Dendritic cell treated with granulocyte-macrophage colony-stimulating factor and Interleukin-4, amounts not matched to agents 40 ng/mL and 50 ng/mL, for 4 days (primary cell): ENCODE measurements at regions not wholly inside any gene's neighbourhood (a gene's known extent, or its start where the extent isn't known, plus 50 kb on each side); places are given as distances from the start of the nearest gene placed in this dataset.

ENCODE experiments used
- H3K27ac Mint-ChIP-seq: one replicate; pipeline ENCODE4 v1.8.0; 2022; ENCODE audit warnings: mild to moderate bottlenecking, mixed read lengths
- H3K27me3 Mint-ChIP-seq: one replicate; pipeline ENCODE4 v1.8.0; 2022; ENCODE audit warnings: mild to moderate bottlenecking, mixed read lengths
- H3K36me3 Mint-ChIP-seq: one replicate; pipeline ENCODE4 v1.8.0; 2022; ENCODE audit warnings: low read depth, mixed read lengths
- H3K4me1 Mint-ChIP-seq: one replicate; pipeline ENCODE4 v1.8.0; 2022; ENCODE audit warnings: low read depth, mixed read lengths
- H3K4me3 Mint-ChIP-seq: one replicate; pipeline ENCODE4 v1.8.0; 2022; ENCODE audit warnings: mild to moderate bottlenecking, moderate library complexity, mixed read lengths
- H3K9me3 Mint-ChIP-seq: one replicate; pipeline ENCODE4 v1.8.0; 2022; ENCODE audit warnings: mixed read lengths
- intact Hi-C: fragments of 100-400 bp; cut with micrococcal nuclease; formaldehyde crosslinking; loops from one replicate; pipeline ENCODE4 v1.15.0; 2022

DNA sequence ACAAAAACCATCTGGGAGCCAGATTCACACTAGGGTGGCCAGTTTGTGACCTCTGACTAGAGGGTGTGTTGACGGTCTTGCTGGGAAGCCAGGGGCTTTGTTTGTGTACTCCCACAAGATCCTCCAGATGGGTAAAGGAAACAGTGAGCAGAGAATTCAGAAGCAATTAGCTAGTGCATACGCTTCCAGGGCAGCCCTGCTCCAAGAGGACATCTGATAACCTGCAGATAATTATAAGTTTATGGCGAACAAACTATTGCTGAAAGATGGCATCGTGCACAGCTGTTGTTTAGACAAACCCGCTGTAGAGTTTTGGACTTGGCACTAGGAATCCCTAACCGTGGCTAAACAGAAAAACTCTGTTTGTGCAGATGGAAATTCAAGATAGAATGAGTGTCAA lies 326.4 kb downstream of the TGFB2 start:
- no peak overlapping the region for H3K4me3 Mint-ChIP-seq
- intact Hi-C loops = no loop called here
- H3K27ac Mint-ChIP-seq = no peak overlapping the region
- H3K36me3 Mint-ChIP-seq = no peaks in the 10 kb centered on the region
- H3K9me3 Mint-ChIP-seq = peaks cover 9% of the 10 kb centered on the region
- H3K4me1 Mint-ChIP-seq = no peaks in the 10 kb centered on the region
- no peaks in the 10 kb centered on the region for H3K27me3 Mint-ChIP-seq

DNA sequence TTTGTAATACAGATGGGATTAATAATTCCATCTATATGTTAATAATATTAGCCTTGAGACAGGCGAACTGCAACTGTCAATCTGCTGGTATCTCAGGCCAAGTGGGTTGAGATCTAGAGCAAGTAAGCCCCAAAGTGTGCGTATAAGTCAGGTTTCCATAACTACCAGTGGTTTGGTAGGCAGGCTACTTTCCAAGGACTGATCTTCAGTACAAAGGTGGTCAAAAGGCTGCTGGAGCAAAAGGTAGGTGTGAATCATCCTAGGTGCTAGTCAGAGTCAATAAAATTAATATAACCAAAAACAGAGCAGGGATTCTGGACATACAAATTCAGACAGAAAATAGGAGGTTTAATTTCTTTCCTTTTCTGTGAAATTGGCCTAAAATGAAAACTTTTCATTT lies 328.0 kb downstream of the TGFB2 start:
- Mint-ChIP-seq H3K27ac (no peak overlapping the region), H3K27me3 (no peaks in the 10 kb centered on the region), H3K36me3 (no peaks in the 10 kb centered on the region), H3K9me3 (peaks cover 9% of the 10 kb centered on the region), H3K4me1 (no peaks in the 10 kb centered on the region), H3K4me3 (no peak overlapping the region)
- intact Hi-C loops = no loop called here

DNA sequence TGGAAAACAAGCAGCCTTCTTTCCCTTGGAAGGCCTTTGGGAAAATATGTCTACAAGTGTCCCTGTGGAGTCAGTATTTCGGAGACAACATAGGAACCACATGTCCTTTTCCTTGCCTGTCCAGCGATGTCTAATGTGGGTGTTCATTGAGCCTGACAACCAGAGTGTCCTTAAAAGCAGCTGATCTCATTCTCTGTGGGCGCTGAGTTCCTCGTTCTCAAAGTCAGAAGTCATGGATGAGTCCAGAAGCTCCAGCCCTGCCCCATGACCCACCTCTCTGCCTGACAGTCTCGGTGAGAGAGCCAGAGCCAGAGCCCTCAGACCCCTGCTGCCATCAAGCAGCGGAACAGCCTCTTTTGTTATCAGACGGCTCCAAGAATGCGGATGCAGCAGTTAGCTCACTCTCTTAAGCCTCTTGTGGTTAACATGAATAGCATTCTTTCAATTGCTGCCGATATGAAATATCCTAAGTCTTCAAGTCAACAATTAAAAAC lies 329.2 kb downstream of the TGFB2 start:
- H3K9me3 Mint-ChIP-seq = peaks cover 9% of the 10 kb centered on the region
- no peaks in the 10 kb centered on the region for H3K4me1 Mint-ChIP-seq
- intact Hi-C loops = no loop called here
- no peaks in the 10 kb centered on the region for H3K27me3 Mint-ChIP-seq
- H3K27ac Mint-ChIP-seq = no peak overlapping the region
- no peaks in the 10 kb centered on the region for H3K36me3 Mint-ChIP-seq
- no peak overlapping the region for H3K4me3 Mint-ChIP-seq

DNA sequence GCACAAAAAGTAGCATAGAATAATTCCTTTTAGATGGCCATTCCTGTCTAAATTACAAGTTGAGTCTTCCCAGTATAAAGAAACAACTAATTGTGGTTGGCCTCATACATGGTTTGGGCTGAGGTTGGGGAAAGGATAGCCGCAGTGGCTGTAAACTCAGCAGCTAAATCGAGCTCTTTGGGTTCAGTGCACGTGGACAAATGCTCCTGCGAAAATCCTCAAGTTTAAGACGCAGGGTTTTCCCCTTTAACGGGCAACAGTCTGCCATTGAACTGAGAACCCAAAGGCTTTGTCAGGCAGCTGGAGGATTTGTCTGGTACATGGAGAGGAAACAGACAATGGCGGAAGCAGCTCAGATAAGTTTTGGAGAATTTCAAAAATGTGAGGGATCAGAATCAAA lies 331.9 kb downstream of the TGFB2 start:
- Mint-ChIP-seq H3K4me3 (no peak overlapping the region), H3K27me3 (no peaks in the 10 kb centered on the region), H3K9me3 (peaks cover 9% of the 10 kb centered on the region), H3K27ac (no peak overlapping the region), H3K4me1 (no peaks in the 10 kb centered on the region), H3K36me3 (no peaks in the 10 kb centered on the region)
- intact Hi-C loops = no loop called here

GRCh38 chr1:218679391-218679790 lies 334.3 kb downstream of the TGFB2 start:
- Mint-ChIP-seq H3K36me3 (no peaks in the 10 kb centered on the region), H3K4me3 (no peak overlapping the region), H3K27me3 (no peaks in the 10 kb centered on the region), H3K4me1 (no peaks in the 10 kb centered on the region), H3K9me3 (peaks cover 9% of the 10 kb centered on the region), H3K27ac (no peak overlapping the region)
- intact Hi-C loops = no loop called here

DNA sequence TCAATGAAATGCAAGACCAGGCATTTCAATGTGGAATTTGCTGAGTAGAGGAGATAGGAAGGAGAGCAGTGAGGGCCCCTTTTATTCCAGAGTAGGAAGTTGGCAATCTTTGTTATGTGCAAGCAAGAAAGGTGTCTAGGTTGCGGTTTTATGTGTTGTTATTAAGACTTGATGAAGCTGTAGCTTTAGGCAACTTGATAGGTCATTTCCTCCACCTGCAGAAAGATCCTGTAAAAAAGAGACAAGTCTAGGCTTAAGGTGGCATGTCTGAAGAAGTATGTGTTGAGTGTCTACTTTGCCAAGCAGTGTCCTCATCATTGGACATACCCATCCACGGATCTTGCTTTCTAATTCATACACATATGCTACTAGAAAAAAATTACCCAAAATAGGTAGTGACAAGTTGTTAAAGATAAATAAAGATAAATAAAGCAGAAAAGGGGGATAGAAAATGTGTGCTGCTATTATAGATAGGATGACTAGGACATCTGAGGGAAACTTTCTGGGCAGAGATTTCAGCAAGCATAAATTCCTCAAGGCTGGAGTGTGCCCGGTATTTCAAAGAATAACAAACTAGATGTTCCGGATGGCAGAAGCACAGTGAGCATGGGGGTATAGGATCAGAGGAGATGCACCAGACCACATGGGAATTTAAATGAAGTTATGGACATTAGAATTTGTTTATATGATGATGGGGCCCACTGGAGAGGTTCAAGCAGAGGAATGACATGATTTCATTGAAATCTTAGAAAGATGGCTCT lies 335.0 kb downstream of the TGFB2 start:
- Mint-ChIP-seq H3K4me3 (no peak overlapping the region), H3K27me3 (no peaks in the 10 kb centered on the region), H3K27ac (no peak overlapping the region), H3K36me3 (no peaks in the 10 kb centered on the region), H3K4me1 (no peaks in the 10 kb centered on the region), H3K9me3 (peaks cover 9% of the 10 kb centered on the region)
- intact Hi-C loops = no loop called here

DNA sequence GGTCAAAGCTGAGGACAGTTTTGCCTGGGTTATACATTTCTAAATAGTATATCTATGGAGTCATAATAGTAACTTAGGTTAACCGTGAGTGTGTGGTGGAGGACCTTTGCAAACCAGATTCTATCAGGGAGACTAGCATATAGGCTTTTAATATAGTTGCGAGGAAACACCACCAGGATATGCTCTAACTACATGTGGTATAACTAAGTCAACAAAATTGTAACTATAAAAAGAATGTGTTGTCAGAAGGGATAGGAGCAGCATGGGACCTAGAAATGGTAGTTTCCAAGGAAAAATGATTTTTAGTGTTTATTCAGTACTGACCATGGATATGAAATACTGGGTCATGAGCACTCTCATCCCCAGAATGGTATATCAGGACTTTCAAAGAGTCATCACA lies 338.1 kb downstream of the TGFB2 start:
- H3K9me3 Mint-ChIP-seq = peaks cover 9% of the 10 kb centered on the region
- H3K36me3 Mint-ChIP-seq = no peaks in the 10 kb centered on the region
- no peaks in the 10 kb centered on the region for H3K4me1 Mint-ChIP-seq
- H3K4me3 Mint-ChIP-seq = no peak overlapping the region
- intact Hi-C loops = no loop called here
- no peak overlapping the region for H3K27ac Mint-ChIP-seq
- H3K27me3 Mint-ChIP-seq = no peaks in the 10 kb centered on the region

DNA sequence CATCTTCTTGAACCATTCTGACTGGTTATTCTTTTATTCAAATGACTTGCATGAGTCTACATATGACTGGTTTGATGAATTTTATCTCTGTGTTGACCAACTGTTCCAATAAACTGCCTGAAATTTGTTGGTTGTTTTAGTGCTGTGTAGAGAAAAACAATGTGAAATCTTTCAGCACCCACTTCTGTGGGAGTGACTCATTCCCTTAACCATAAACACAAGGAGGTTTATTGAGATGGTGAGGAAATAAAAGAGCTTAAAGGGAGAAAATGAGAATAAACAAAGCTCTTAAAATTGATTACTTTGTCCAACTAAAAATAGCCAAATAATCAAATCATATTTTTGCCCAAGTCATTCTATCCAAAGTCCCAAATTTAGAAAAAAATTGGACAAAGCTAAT lies 341.1 kb downstream of the TGFB2 start:
- intact Hi-C loops = no loop called here
- no peaks in the 10 kb centered on the region for H3K27me3 Mint-ChIP-seq
- no peak overlapping the region for H3K4me3 Mint-ChIP-seq
- H3K4me1 Mint-ChIP-seq = no peaks in the 10 kb centered on the region
- no peaks in the 10 kb centered on the region for H3K36me3 Mint-ChIP-seq
- no peaks in the 10 kb centered on the region for H3K9me3 Mint-ChIP-seq
- H3K27ac Mint-ChIP-seq = no peak overlapping the region

DNA sequence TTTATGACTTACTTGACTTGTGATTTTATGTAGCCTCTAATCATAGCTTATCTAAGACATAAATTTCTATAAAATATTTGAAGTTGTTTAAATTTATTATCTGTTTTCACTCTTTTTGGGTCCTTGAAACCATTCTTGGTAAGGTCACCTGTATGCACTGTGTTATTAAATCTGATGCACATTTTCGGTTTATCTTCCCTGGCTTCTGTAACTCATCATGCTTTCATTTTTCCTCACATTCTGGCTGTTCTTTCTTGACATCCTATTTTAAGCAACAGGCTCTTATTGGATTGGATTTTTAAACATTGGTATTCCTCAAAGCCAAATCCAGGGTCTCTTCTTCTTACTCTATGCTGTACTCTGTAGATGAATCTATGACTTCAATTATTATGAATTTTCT lies 341.6 kb downstream of the TGFB2 start:
- no peak overlapping the region for H3K27ac Mint-ChIP-seq
- no peaks in the 10 kb centered on the region for H3K9me3 Mint-ChIP-seq
- H3K4me1 Mint-ChIP-seq = no peaks in the 10 kb centered on the region
- intact Hi-C loops = no loop called here
- no peak overlapping the region for H3K4me3 Mint-ChIP-seq
- no peaks in the 10 kb centered on the region for H3K27me3 Mint-ChIP-seq
- H3K36me3 Mint-ChIP-seq = no peaks in the 10 kb centered on the region

DNA sequence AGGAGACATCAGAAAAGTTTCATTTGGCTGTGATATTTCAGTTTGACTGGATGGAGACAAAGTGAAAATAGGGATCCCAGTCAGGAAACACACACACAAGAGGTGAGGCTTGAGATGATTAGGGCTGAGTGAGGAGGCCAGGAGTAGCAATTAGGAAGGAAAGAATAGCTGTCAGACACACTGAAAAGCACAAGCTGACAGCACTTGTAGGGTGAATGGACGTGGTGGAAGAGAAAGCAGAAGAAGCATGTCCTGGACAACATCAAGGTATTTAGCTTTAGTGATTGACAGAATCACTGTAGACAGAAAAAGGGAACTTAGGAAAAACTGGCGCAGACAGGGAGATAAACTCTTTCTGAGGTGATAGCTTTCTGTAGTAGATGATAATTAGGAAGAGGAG lies 347.7 kb downstream of the TGFB2 start:
- no peaks in the 10 kb centered on the region for H3K4me1 Mint-ChIP-seq
- H3K4me3 Mint-ChIP-seq = no peak overlapping the region
- H3K27me3 Mint-ChIP-seq = no peaks in the 10 kb centered on the region
- no peaks in the 10 kb centered on the region for H3K36me3 Mint-ChIP-seq
- H3K27ac Mint-ChIP-seq = no peak overlapping the region
- H3K9me3 Mint-ChIP-seq = no peaks in the 10 kb centered on the region
- intact Hi-C loops = no loop called here

DNA sequence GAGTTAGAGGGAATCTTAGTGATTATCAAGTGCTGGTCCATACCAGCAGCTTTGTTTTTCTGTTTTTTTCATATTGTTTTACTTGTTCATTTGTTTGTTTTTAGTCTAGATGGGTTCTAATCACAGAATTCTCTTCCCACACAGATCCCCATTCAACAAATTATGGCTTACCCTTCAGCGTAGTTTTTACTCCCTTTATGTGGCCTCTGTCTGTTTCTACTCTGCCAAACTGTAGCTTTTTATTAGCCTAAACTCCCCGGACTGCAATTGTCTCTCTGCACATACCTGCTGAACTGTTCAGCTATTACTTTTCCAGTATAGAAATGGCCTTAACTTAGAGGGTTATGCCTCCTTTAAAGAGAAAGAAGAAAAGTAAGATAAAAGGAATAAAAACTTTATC lies 348.5 kb downstream of the TGFB2 start:
- Mint-ChIP-seq H3K36me3 (no peaks in the 10 kb centered on the region), H3K4me1 (no peaks in the 10 kb centered on the region), H3K4me3 (no peak overlapping the region), H3K9me3 (no peaks in the 10 kb centered on the region), H3K27me3 (no peaks in the 10 kb centered on the region), H3K27ac (no peak overlapping the region)
- intact Hi-C loops = no loop called here

DNA sequence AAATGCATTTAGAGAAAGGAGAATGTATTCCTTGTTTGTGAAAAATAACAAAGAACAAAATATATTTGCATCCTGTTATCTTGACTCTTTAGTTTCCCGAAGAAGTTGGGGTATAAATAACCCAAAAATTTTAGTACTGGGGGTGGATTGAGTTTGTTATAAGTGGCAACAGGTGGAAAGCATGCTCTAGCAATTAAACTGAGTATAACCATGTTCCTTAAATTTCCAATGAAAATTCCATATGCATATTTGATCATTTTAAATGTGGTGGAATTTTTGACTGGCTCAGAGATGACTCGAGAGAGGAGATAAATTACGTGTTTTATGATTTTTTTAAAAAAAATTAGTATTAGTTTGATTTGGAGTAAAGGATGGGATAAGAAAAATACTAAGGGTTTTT lies 348.9 kb downstream of the TGFB2 start:
- H3K4me3 Mint-ChIP-seq = no peak overlapping the region
- no peaks in the 10 kb centered on the region for H3K27me3 Mint-ChIP-seq
- H3K9me3 Mint-ChIP-seq = no peaks in the 10 kb centered on the region
- intact Hi-C loops = no loop called here
- H3K27ac Mint-ChIP-seq = no peak overlapping the region
- H3K36me3 Mint-ChIP-seq = no peaks in the 10 kb centered on the region
- H3K4me1 Mint-ChIP-seq = no peaks in the 10 kb centered on the region

DNA sequence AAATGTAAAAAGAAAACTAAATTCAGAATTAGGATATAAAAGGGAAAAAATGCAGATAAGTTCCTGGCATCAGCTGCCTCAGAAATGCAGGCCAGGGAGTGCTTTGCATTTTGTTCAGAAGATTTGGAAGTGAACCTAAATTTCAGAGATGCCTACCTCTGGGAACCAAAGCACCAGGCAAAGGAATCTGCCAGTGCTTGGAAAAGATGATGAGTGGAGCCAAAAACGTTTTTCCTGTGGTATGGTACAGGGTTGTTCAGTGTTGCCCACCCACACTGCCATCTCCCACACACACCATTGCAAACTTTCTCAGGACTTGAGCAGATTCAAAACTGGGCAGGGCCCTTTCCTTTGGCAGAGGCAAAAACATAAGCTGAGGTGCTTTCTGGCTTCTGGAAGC lies 349.5 kb downstream of the TGFB2 start:
- H3K4me1 Mint-ChIP-seq = no peaks in the 10 kb centered on the region
- no peak overlapping the region for H3K4me3 Mint-ChIP-seq
- intact Hi-C loops = no loop called here
- no peak overlapping the region for H3K27ac Mint-ChIP-seq
- H3K9me3 Mint-ChIP-seq = no peaks in the 10 kb centered on the region
- H3K36me3 Mint-ChIP-seq = no peaks in the 10 kb centered on the region
- no peaks in the 10 kb centered on the region for H3K27me3 Mint-ChIP-seq

DNA sequence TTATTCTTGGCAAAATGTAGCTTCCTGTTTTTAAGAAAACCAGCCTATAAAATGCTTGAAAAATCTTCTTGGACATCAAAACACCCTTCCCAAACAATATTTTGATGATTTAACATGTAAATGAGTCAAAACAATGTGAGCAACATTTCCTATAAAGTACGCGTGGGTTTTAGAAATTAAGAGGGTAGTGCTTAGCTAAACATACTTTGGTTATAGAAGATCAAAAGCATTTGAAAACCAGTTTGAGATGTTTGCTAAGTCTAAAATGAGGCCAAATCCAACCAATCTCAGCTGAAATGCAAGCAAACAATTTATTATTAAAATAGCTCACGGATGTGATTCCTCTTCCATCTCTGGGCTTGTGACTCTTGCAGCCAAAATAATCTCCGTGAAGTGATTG lies 350.4 kb downstream of the TGFB2 start:
- Mint-ChIP-seq H3K4me1 (no peaks in the 10 kb centered on the region), H3K36me3 (no peaks in the 10 kb centered on the region), H3K27me3 (no peaks in the 10 kb centered on the region), H3K4me3 (no peak overlapping the region), H3K9me3 (no peaks in the 10 kb centered on the region), H3K27ac (no peak overlapping the region)
- intact Hi-C loops = no loop called here

GRCh38 chr1:218698141-218698540 lies 353.0 kb downstream of the TGFB2 start:
- H3K4me3 Mint-ChIP-seq = no peak overlapping the region

More at GRCh38 chr1:218698141-218698540, 353.0 kb downstream of the TGFB2 start:
- H3K9me3 Mint-ChIP-seq = no peaks in the 10 kb centered on the region
- H3K4me1 Mint-ChIP-seq = no peaks in the 10 kb centered on the region
- H3K27me3 Mint-ChIP-seq = no peaks in the 10 kb centered on the region
- no peaks in the 10 kb centered on the region for H3K36me3 Mint-ChIP-seq
- no peak overlapping the region for H3K27ac Mint-ChIP-seq
- intact Hi-C loops = no loop called here
